Spleen (tissue), 7 donors: ENCODE measurements at regions not wholly inside any gene's neighbourhood (a gene's known extent, or its start where the extent isn't known, plus 50 kb on each side); places are given as distances from the start of the nearest gene placed in this dataset.

Source experiments
- CTCF ChIP-seq, 11 experiments: fragments of 200-600 bp in 7 of 11; fragments of 450-650 bp in 4 of 11; sonication (generic) in 4 of 11; IDR thresholded peaks in 8 of 11; conservative IDR thresholded peaks in 3 of 11; 1 replicate in 7 of 11; 2 replicates in 4 of 11; pipeline versions ENCODE4 v1.4.0 to v1.8.0; 2016 to 2021; ENCODE audit warnings: antibody characterized with exemption in 11 of 11, inconsistent platforms in 4 of 11, mild to moderate bottlenecking in 1 of 11
- POLR2A ChIP-seq, 3 donors: fragments of 450-650 bp; IDR thresholded peaks; one replicate each; pipeline ENCODE4 v1.5.1; 2017; ENCODE audit warnings: antibody characterized with exemption in 3 of 3, mild to moderate bottlenecking in 1 of 3
- POLR2AphosphoS5 ChIP-seq, 3 donors: sonication (generic); formaldehyde crosslinking; IDR thresholded peaks; one replicate each; pipeline ENCODE4 v1.5.1; 2017; ENCODE audit warnings: antibody characterized with exemption in 3 of 3
- donor health status: DM: no; HTN: no; CAD: no; lungs with moderate emphysema.
- donor health status: DM: no; HTN: no; CAD: no.
- donor health status: DM: no; HTN: no; CAD: no.

GRCh38 chr6:18784794-18785193 is 397.6 kb downstream of the RNF144B start:
- TF ChIP-seq POLR2A (IDR thresholded peaks at IDR 0.05) = no peak
- no peak for TF ChIP-seq CTCF (IDR thresholded peaks at IDR 0.05 in 8 of 11, conservative IDR thresholded peaks at IDR 0.05 in 3 of 11)
- no peak for TF ChIP-seq POLR2AphosphoS5 (IDR thresholded peaks at IDR 0.05)
